Endothelial cell of umbilical vein (primary cell): ENCODE measurements at regions not wholly inside any gene's neighbourhood (a gene's known extent, or its start where the extent isn't known, plus 50 kb on each side); places are given as distances from the start of the nearest gene placed in this dataset.

Source experiments
- BruUV-seq: library from RNA; stranded (reverse); fragments of 400-500 nt; replicated peaks from 2 replicates; lab custom pipeline; 2021; lab: Mats Ljungman, UMichigan
- CTCF ChIA-PET: fragments of 300-600, 350-600 bp; sonication (Branson Sonifier 250); formaldehyde crosslinking; loops from one replicate; lab custom pipeline; 2021; ENCODE audit warnings: antibody characterized with exemption, inconsistent platforms; lab: Charles Lee
- POLR2A ChIA-PET: fragments of 300-600, 350-600 bp; sonication (Branson Sonifier 250); formaldehyde crosslinking; loops from one replicate; lab custom pipeline; 2021; ENCODE audit warnings: antibody characterized with exemption, inconsistent platforms; lab: Charles Lee
- DNase-seq: peaks from one replicate; pipeline ENCODE4 v3.0.0-alpha.2; 2011; ENCODE audit warnings: low read depth, low spot score
- FAIRE-seq: peaks from 2 replicates; lab custom pipeline; 2011; peaks lifted over from hg19 to GRCh38; lab: Jason Lieb, UNC
- H2AFZ ChIP-seq: 2 replicates; pipeline ENCODE4 v1.6.0; 2012; ENCODE audit warnings: low read depth, low read length, control low read depth, inconsistent platforms
- H3K27ac ChIP-seq: 2 replicates; pipeline ENCODE4 v1.5.1; 2011; ENCODE audit warnings: low read depth, mild to moderate bottlenecking, control low read depth, low read length, moderate library complexity; ENCODE audit not compliant: insufficient read depth
- H3K27me3 ChIP-seq, 2 experiments: 2 replicates each; pipeline versions ENCODE4 v1.6.0 to v1.6.1; 2011; ENCODE audit warnings: low read length in 2 of 2, mixed read lengths in 1 of 2; ENCODE audit not compliant: control insufficient read depth in 2 of 2, insufficient read depth in 2 of 2
- H3K36me3 ChIP-seq, 2 experiments: 2 replicates in 1 of 2; 3 replicates in 1 of 2; pipeline ENCODE4 v1.5.1; 2011; ENCODE audit warnings: low read length in 2 of 2, mild to moderate bottlenecking in 1 of 2, moderate library complexity in 1 of 2; ENCODE audit not compliant: control insufficient read depth in 2 of 2, insufficient read depth in 2 of 2; ENCODE audit errors: extremely low read depth in 1 of 2
- H3K4me1 ChIP-seq: 3 replicates; pipeline ENCODE4 v1.5.1; 2011; ENCODE audit warnings: mild to moderate bottlenecking, low read length; ENCODE audit not compliant: control insufficient read depth, insufficient read depth; ENCODE audit errors: extremely low read depth
- H3K4me2 ChIP-seq: 2 replicates; pipeline ENCODE4 v1.6.1; 2011; ENCODE audit warnings: low read length, control low read depth, mixed read lengths; ENCODE audit not compliant: insufficient read depth
- H3K4me3 ChIP-seq, 3 experiments: fragments of 200-600 bp in 1 of 3; sonication (generic), shearing (Covaris generic) in 1 of 3; replicated peaks in 1 of 3; 2 replicates each; pipeline ENCODE4 v1.5.1; 2011 to 2016; ENCODE audit warnings: control low read depth in 3 of 3, low read length in 3 of 3, mild to moderate bottlenecking in 2 of 3, inconsistent platforms in 1 of 3, low read depth in 1 of 3, moderate library complexity in 1 of 3; ENCODE audit not compliant: insufficient read depth in 1 of 3
- H3K79me2 ChIP-seq: 2 replicates; pipeline ENCODE4 v1.6.0; 2012; ENCODE audit warnings: low read length, inconsistent platforms; ENCODE audit not compliant: control insufficient read depth, insufficient read depth
- H3K9ac ChIP-seq: replicated peaks from 2 replicates; pipeline ENCODE3; 2011; ENCODE audit warnings: low read length, control low read depth; ENCODE audit not compliant: insufficient read depth; ENCODE audit errors: extremely low read depth
- H3K9me1 ChIP-seq: replicated peaks from 3 replicates; pipeline ENCODE4 v1.6.0; 2011; ENCODE audit warnings: mild to moderate bottlenecking, low read length; ENCODE audit not compliant: control insufficient read depth, insufficient read depth; ENCODE audit errors: extremely low read depth
- H3K9me3 ChIP-seq: replicated peaks from 2 replicates; pipeline ENCODE4 v1.5.1; 2012; ENCODE audit warnings: low read length, inconsistent platforms; ENCODE audit not compliant: control insufficient read depth, insufficient read depth
- H4K20me1 ChIP-seq: replicated peaks from 2 replicates; pipeline ENCODE3; 2011; ENCODE audit warnings: mild to moderate bottlenecking, low read length; ENCODE audit not compliant: control insufficient read depth, insufficient read depth; ENCODE audit errors: extremely low read depth
- EZH2 ChIP-seq: IDR thresholded peaks from 2 replicates; pipeline ENCODE4 v1.6.1; 2012; ENCODE audit warnings: borderline replicate concordance, low read depth, mild to moderate bottlenecking, moderate library complexity, low read length, inconsistent platforms; ENCODE audit not compliant: severe bottlenecking
- FOS ChIP-seq: IDR thresholded peaks from 2 replicates; pipeline ENCODE4 v1.6.1; 2011; ENCODE audit warnings: mild to moderate bottlenecking, low read length, moderate library complexity, borderline replicate concordance; ENCODE audit not compliant: insufficient read depth
- GATA2 ChIP-seq: IDR thresholded peaks from 2 replicates; pipeline ENCODE4 v1.7.0; 2011; ENCODE audit warnings: low read depth, mild to moderate bottlenecking, moderate library complexity, mixed read lengths, low read length; ENCODE audit not compliant: insufficient read length, insufficient read depth
- JUN ChIP-seq: IDR thresholded peaks from 2 replicates; pipeline ENCODE4 v1.6.1; 2011; ENCODE audit warnings: borderline replicate concordance, low read depth; ENCODE audit not compliant: insufficient read length, insufficient read depth
- MYC ChIP-seq: IDR thresholded peaks from one replicate; pipeline ENCODE4 v1.6.1; 2011; ENCODE audit warnings: mild to moderate bottlenecking, low read depth, low read length
- POLR2A ChIP-seq: IDR thresholded peaks from 2 replicates; pipeline ENCODE4 v1.6.1; 2012; ENCODE audit warnings: low read depth, mild to moderate bottlenecking, control low read depth, low read length
- POLR2AphosphoS5 ChIP-seq: IDR thresholded peaks from 2 replicates; pipeline ENCODE4 v1.6.1; 2012; ENCODE audit warnings: low read depth, mild to moderate bottlenecking, control low read depth, low read length, moderate library complexity; ENCODE audit not compliant: insufficient read depth
- dilution Hi-C: fragments of 300-500 bp; cut with MboI; formaldehyde crosslinking; loops from one replicate; pipeline ENCODE4 v1.15.0; 2019; ENCODE audit warnings: low sequenced_read_pairs; ENCODE audit not compliant: extremely low pct_ligation_motif_present
- intact Hi-C: fragments of 100-400 bp; cut with micrococcal nuclease; formaldehyde crosslinking; loops from one replicate; pipeline ENCODE4 v1.10.0; 2022
- TF ChIP-seq, protein P1 (sequence below), 2 donors: IDR thresholded peaks; 1 replicate in 1 of 2; 2 replicates in 1 of 2; pipeline ENCODE4 v1.5.1; 2011; ENCODE audit warnings: low read length in 2 of 2, mild to moderate bottlenecking in 2 of 2, moderate library complexity in 2 of 2, control low read depth in 1 of 2, inconsistent platforms in 1 of 2, low read depth in 1 of 2; ENCODE audit not compliant: insufficient read depth in 1 of 2; ENCODE audit errors: extremely low read depth in 1 of 2
- TF ChIP-seq, protein P2 (sequence below): IDR thresholded peaks from 2 replicates; pipeline ENCODE4 v1.6.1; 2011; ENCODE audit not compliant: insufficient read depth, insufficient read length

DNA sequence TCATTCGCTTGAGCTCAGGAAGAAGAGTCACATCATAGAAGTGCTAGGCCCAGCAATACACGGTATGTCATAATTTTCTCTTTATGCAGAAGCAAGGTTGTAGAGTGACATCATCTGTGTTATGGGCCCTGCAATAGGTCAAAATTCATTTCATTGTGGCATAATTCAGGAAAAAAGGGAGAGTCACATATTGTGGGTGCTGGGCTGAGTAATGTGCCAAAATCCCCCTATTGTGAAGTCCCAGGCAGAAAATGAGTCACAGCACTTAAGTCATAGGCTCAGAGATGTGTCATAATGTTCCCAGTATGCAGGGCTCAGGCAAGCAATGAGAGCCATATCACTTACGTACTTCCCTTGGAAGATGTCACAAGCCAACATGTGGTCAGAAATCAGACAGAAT, 1092.6 kb upstream of the AMELY start:
- H3K9ac ChIP-seq = no peak overlapping the region
- BruUV-seq = no TSS peak
- FAIRE-seq (no peak), DNase-seq (no peak)
- TF ChIP-seq POLR2A = no peak
- no peak for TF ChIP-seq POLR2AphosphoS5
- TF ChIP-seq FOS = no peak
- TF ChIP-seq, protein P1, sequence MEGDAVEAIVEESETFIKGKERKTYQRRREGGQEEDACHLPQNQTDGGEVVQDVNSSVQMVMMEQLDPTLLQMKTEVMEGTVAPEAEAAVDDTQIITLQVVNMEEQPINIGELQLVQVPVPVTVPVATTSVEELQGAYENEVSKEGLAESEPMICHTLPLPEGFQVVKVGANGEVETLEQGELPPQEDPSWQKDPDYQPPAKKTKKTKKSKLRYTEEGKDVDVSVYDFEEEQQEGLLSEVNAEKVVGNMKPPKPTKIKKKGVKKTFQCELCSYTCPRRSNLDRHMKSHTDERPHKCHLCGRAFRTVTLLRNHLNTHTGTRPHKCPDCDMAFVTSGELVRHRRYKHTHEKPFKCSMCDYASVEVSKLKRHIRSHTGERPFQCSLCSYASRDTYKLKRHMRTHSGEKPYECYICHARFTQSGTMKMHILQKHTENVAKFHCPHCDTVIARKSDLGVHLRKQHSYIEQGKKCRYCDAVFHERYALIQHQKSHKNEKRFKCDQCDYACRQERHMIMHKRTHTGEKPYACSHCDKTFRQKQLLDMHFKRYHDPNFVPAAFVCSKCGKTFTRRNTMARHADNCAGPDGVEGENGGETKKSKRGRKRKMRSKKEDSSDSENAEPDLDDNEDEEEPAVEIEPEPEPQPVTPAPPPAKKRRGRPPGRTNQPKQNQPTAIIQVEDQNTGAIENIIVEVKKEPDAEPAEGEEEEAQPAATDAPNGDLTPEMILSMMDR (IDR thresholded peaks at IDR 0.05; ENCODE audit: extremely low read depth in 1 of 2, insufficient read depth in 1 of 2, low read depth in 1 of 2, low read length in 2 of 2) = no peak
- TF ChIP-seq GATA2 = no peak
- no peak for TF ChIP-seq EZH2
- no peak for TF ChIP-seq JUN
- TF ChIP-seq MYC = no peak
- TF ChIP-seq, protein P2, sequence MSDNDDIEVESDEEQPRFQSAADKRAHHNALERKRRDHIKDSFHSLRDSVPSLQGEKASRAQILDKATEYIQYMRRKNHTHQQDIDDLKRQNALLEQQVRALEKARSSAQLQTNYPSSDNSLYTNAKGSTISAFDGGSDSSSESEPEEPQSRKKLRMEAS = no peak
- intact Hi-C loops = no loop called here
- no peaks in the 10 kb centered on the region for H3K27me3 ChIP-seq
- dilution Hi-C loops = no loop called here
- POLR2A ChIA-PET = no interaction called here
- no peaks in the 10 kb centered on the region for H3K9me1 ChIP-seq
- no peaks in the 10 kb centered on the region for H3K36me3 ChIP-seq
- H3K4me2 ChIP-seq = no peak overlapping the region
- no peaks in the 10 kb centered on the region for H3K4me1 ChIP-seq
- no peaks in the 10 kb centered on the region for H3K79me2 ChIP-seq
- no peak overlapping the region for H3K27ac ChIP-seq
- no peaks in the 10 kb centered on the region for H3K9me3 ChIP-seq
- H3K4me3 ChIP-seq = no peak overlapping the region
- H2AFZ ChIP-seq = no peak overlapping the region
- no peaks in the 10 kb centered on the region for H4K20me1 ChIP-seq
- CTCF ChIA-PET = no interaction called here
